Body of pancreas (tissue), 4 donors: ENCODE measurements at regions not wholly inside any gene's neighbourhood (a gene's known extent, or its start where the extent isn't known, plus 50 kb on each side); places are given as distances from the start of the nearest gene placed in this dataset.
A peak's percentile ranks its signal among the peaks of the same experiment; 100 is the strongest.

Experiments used
- ATAC-seq: fragments of 150-250 bp; one replicate; pipeline ENCODE4 v1.9.1; 2016
- DNase-seq, 4 donors: peaks; one replicate each; pipeline ENCODE4 v3.0.0-alpha.2; 2019
- H3K27ac ChIP-seq, 4 donors: fragments of 200-600 bp; sonication (generic); 1 replicate in 3 of 4; 2 replicates in 1 of 4; pipeline versions ENCODE4 v1.5.1 to v1.6.1; 2016 to 2019; ENCODE audit warnings: mild to moderate bottlenecking in 1 of 4, mixed read lengths in 1 of 4, moderate library complexity in 1 of 4
- H3K27me3 ChIP-seq, 2 donors: fragments of 200-600 bp; sonication (generic); one replicate each; pipeline ENCODE4 v1.6.0; 2016; ENCODE audit warnings: mild to moderate bottlenecking in 1 of 2
- H3K36me3 ChIP-seq, 2 donors: fragments of 200-600 bp; sonication (generic); replicated peaks in 1 of 2; 2 replicates each; pipeline ENCODE4 v1.5.1; 2016; ENCODE audit warnings: low read depth in 2 of 2; ENCODE audit not compliant: insufficient read depth in 1 of 2
- H3K4me1 ChIP-seq: fragments of 200-600 bp; sonication (generic); one replicate; pipeline ENCODE4 v1.6.0; 2016
- H3K4me3 ChIP-seq, 2 donors: fragments of 200-600 bp; sonication (generic); 1 replicate in 1 of 2; 2 replicates in 1 of 2; pipeline ENCODE4 v1.5.1; 2016 to 2019
- H3K9me3 ChIP-seq, 3 donors: fragments of 200-600 bp; sonication (generic); 1 replicate in 2 of 3; 2 replicates in 1 of 3; pipeline ENCODE4 v1.5.1; 2016
- CTCF ChIP-seq, 7 experiments: fragments of 450-650 bp in 4 of 7; fragments of 200-600 bp in 3 of 7; sonication (generic) in 3 of 7; IDR thresholded peaks; one replicate each; pipeline ENCODE4 v1.5.1; 2016 to 2019; ENCODE audit warnings: antibody characterized with exemption in 7 of 7
- POLR2A ChIP-seq, 3 donors: fragments of 450-650 bp; IDR thresholded peaks; one replicate each; pipeline ENCODE4 v1.6.1; 2016; ENCODE audit warnings: antibody characterized with exemption in 3 of 3, mild to moderate bottlenecking in 2 of 3
- WGBS, 2 donors: methylation state at CpG; one replicate each; pipeline ENCODE4 v1.1.5; 2017; 5-methylcytosine and 5-hydroxymethylcytosine counted together
- intact Hi-C: fragments of 100-400 bp; cut with DNase I; formaldehyde crosslinking; loops from one replicate; pipeline ENCODE4 v1.15.1; 2023

DNA sequence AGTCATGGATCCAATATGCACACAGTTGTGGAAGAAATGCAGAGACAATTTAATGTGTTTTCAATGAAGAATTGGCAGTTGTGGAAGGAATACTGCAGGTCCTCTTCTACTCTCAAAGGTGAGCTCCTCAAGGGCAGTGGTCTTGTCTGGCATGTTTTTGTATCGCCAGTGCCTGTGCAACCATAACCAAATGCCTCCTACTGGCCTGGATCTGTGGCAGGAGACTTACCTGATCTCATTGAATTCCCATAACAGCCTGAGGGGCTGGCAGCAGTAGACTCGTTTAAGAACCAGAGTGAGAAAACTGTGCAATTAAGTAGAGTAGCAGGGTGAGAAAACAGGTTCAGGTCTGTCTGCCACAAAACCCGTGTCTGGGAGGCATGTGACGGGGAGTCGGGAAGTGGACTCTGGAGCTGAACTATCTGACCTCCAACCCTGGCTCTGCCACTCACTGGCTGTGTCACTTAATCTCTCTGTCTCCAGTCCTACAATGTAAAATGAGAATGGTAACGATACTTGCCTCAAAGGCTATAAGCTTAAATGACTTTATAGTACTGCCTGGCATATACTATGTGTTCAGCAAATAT is 268.2 kb upstream of the SSTR1 start:
- Histone ChIP-seq H3K27me3 (no peaks in the 10 kb centered on the region), H3K27ac (no peak overlapping the region), H3K4me1 (no peaks in the 10 kb centered on the region), H3K4me3 (no peak overlapping the region), H3K36me3 (no peaks in the 10 kb centered on the region), H3K9me3 (no peaks in the 10 kb centered on the region)
- ATAC-seq (no peak), DNase-seq (no peak)
- intact Hi-C loops, result no loop called here
- TF ChIP-seq CTCF (IDR thresholded peaks at IDR 0.05) (no peak), POLR2A (IDR thresholded peaks at IDR 0.05) (no peak)
- WGBS, 2 donors, result 74 to 84% methylated on average over 6 of the region's 6 CpGs

GRCh38 chr14:37945959-37946358 is 261.7 kb upstream of the SSTR1 start:
- no peaks in the 10 kb centered on the region for H3K36me3 ChIP-seq
- H3K4me3 ChIP-seq, result no peak overlapping the region
- no peak for DNase-seq
- H3K27me3 ChIP-seq, result no peaks in the 10 kb centered on the region
- no peak overlapping the region for H3K27ac ChIP-seq
- peaks cover 0 to 3% (median 0%) of the 10 kb centered on the region in 3 donors for H3K9me3 ChIP-seq
- no peak for TF ChIP-seq CTCF (IDR thresholded peaks at IDR 0.05)
- no peak for TF ChIP-seq POLR2A (IDR thresholded peaks at IDR 0.05)
- WGBS, 2 donors, result 80 to 91% methylated on average over 3 of the region's 3 CpGs
- intact Hi-C loops, result no loop called here
- no peak for ATAC-seq
- no peaks in the 10 kb centered on the region for H3K4me1 ChIP-seq

- 83 to 91% methylated on average over 1 of the region's 1 CpG for WGBS, 2 donors
- DNase-seq (no peak), ATAC-seq (no peak)
- H3K27me3 ChIP-seq, result no peaks in the 10 kb centered on the region
- no peak for TF ChIP-seq POLR2A (IDR thresholded peaks at IDR 0.05)
- no peak for TF ChIP-seq CTCF (IDR thresholded peaks at IDR 0.05)
- no peak overlapping the region for H3K4me3 ChIP-seq
- peaks cover 0 to 3% (median 0%) of the 10 kb centered on the region in 3 donors for H3K9me3 ChIP-seq
- no peaks in the 10 kb centered on the region for H3K36me3 ChIP-seq
- no peaks in the 10 kb centered on the region for H3K4me1 ChIP-seq
- no peak overlapping the region for H3K27ac ChIP-seq
- intact Hi-C loops, result no loop called here
Observed at GRCh38 chr14:37946819-37947218, 260.9 kb upstream of the SSTR1 start.

GRCh38 chr14:37948266-37948665 is 259.4 kb upstream of the SSTR1 start:
- Histone ChIP-seq H3K4me3 (no peak overlapping the region), H3K27ac (no peak overlapping the region), H3K27me3 (no peaks in the 10 kb centered on the region), H3K9me3 (peaks cover 0 to 3% (median 0%) of the 10 kb centered on the region in 3 donors), H3K4me1 (no peaks in the 10 kb centered on the region), H3K36me3 (no peaks in the 10 kb centered on the region)
- no peak for ATAC-seq
- WGBS, 2 donors, result 60 to 64% methylated on average over 4 of the region's 4 CpGs
- intact Hi-C loops, result no loop called here
- DNase-seq, result no peak
- TF ChIP-seq CTCF (IDR thresholded peaks at IDR 0.05), result no peak
- no peak for TF ChIP-seq POLR2A (IDR thresholded peaks at IDR 0.05)

DNA sequence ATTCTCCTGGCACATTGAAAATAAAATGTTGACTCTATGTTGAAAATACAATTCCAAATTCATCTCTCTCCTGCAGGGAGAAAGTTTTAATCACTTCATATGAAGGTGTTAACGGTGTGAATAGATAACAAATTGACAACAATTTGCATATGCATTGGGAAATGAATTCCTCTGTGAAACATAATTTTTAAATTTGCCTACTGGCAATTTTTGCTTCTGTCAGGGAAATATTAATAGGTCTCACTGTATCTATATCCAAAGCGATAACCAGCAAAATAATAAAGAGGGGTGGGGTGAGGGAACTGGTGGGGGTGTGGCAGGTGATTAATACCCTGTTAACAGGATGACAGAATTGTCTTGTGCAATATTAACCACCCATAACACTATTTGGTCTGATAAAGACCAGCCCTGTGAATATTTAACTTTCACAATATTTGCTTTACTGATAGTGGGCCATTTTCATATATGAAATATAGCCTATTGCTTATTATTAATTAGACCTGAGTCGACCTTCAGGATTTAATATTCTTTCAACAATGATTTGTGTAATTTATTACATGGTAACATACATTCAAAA is 239.0 kb upstream of the SSTR1 start:
- no peaks in the 10 kb centered on the region for H3K27me3 ChIP-seq
- TF ChIP-seq CTCF (IDR thresholded peaks at IDR 0.05) (no peak), POLR2A (IDR thresholded peaks at IDR 0.05) (no peak)
- H3K27ac ChIP-seq, result peak overlapping the region in 3 of 4 donors; percentile 64 to 81 (median 74)
- ATAC-seq (peak; percentile 45), DNase-seq (peak in 2 of 4 donors; percentile 17 to 45)
- no peaks in the 10 kb centered on the region for H3K9me3 ChIP-seq
- H3K4me3 ChIP-seq, result no peak overlapping the region
- intact Hi-C loops, result no loop called here
- H3K4me1 ChIP-seq, result peaks cover 35% of the 10 kb centered on the region
- no peaks in the 10 kb centered on the region for H3K36me3 ChIP-seq
- WGBS, 2 donors, result 15 to 16% methylated on average over 3 of the region's 3 CpGs
